Right lobe of liver (tissue), 6 donors: ENCODE measurements at regions not wholly inside any gene's neighbourhood (a gene's known extent, or its start where the extent isn't known, plus 50 kb on each side); places are given as distances from the start of the nearest gene placed in this dataset.

Source experiments
- ATAC-seq, 4 donors: fragments of 200-7000 bp; cut with Tn5 transposase; one replicate each; pipeline ENCODE4 v1.9.1; 2020; ENCODE audit warnings: mild to moderate bottlenecking in 4 of 4, moderate library complexity in 4 of 4
- DNase-seq, 3 donors: peaks; one replicate each; pipeline ENCODE4 v3.0.0-alpha.2; 2020
- H3K27ac ChIP-seq, 3 donors: fragments of 200-600 bp; one replicate each; pipeline ENCODE4 v1.8.0; 2022
- H3K27me3 ChIP-seq, 2 donors: fragments of 200-600 bp; one replicate each; pipeline ENCODE4 v1.8.0; 2022
- H3K36me3 ChIP-seq, 4 donors: fragments of 200-600 bp; sonication (generic) in 1 of 4; one replicate each; pipeline versions ENCODE4 v1.5.1 to v1.8.0; 2017 to 2022; ENCODE audit warnings: control low read depth in 1 of 4
- H3K4me1 ChIP-seq, 4 donors: fragments of 200-600 bp; sonication (generic) in 1 of 4; one replicate each; pipeline versions ENCODE4 v1.5.1 to v1.8.0; 2017 to 2022; ENCODE audit warnings: control low read depth in 1 of 4
- H3K4me3 ChIP-seq, 3 donors: fragments of 200-600 bp; one replicate each; pipeline ENCODE4 v1.8.0; 2022
- H3K9me3 ChIP-seq, 4 donors: fragments of 200-600 bp; sonication (generic) in 1 of 4; one replicate each; pipeline versions ENCODE4 v1.5.1 to v1.8.0; 2017 to 2022; ENCODE audit warnings: control low read depth in 1 of 4
- POLR2A ChIP-seq: fragments of 450-650 bp; IDR thresholded peaks from one replicate; pipeline ENCODE4 v1.6.1; 2017; ENCODE audit warnings: antibody characterized with exemption, mild to moderate bottlenecking
- WGBS: methylation state at CpG from one replicate; pipeline ENCODE4 v1.1.6; 2018; ENCODE audit warnings: low coverage, low lambda C conversion rate; ENCODE audit not compliant: insufficient coverage; ENCODE audit errors: missing lambda C conversion rate; 5-methylcytosine and 5-hydroxymethylcytosine counted together
- intact Hi-C, 2 donors: fragments of 100-400 bp; cut with DNase I; formaldehyde crosslinking; loops; one replicate each; pipeline versions ENCODE4 v1.11.2 to v1.14.1; 2022
- TF ChIP-seq, protein P1 (sequence below), 4 donors: fragments of 200-600 bp in 3 of 4; fragments of 450-650 bp in 1 of 4; IDR thresholded peaks; one replicate each; pipeline versions ENCODE4 v1.5.1 to v1.8.0; 2016 to 2022; ENCODE audit warnings: antibody characterized with exemption in 4 of 4, mild to moderate bottlenecking in 2 of 4
- donor health status: DM: no; HTN: yes; CAD: no.
- donor health status: DM: no; HTN: no; CAD: no.
- donor health status: DM: no; HTN: no; CAD: no.
- donor health status: DM: no; HTN: yes; CAD: no.
- donor health status: DM: no; HTN: yes; CAD: no.

DNA sequence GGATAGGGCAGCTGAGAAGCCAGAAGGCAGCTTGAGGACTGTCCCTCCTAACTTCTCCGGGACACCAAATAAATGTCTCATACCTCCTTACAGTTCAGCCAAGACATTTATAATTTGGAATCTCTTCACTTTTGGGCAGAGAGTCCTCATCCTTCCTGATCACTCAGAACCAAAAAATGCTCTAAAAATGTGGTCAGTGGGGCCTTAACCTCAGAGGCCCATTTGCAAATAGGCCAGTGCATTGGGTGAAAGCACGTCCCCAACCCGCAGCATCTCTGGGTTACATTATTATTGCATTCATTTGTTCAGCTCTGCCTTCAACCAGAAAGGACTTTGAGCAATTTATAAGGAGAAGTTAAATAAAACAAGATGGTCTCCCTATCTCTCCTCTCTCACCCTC, 112.4 kb upstream of the IRX3 start:
- H3K4me3 ChIP-seq: no peak overlapping the region
- WGBS: 100% methylated on average over 2 of the region's 3 CpGs
- no peaks in the 10 kb centered on the region for H3K4me1 ChIP-seq
- H3K27me3 ChIP-seq: no peaks in the 10 kb centered on the region
- H3K36me3 ChIP-seq: no peaks in the 10 kb centered on the region
- intact Hi-C loops: no loop called here
- H3K9me3 ChIP-seq: no peaks in the 10 kb centered on the region
- TF ChIP-seq, protein P1, sequence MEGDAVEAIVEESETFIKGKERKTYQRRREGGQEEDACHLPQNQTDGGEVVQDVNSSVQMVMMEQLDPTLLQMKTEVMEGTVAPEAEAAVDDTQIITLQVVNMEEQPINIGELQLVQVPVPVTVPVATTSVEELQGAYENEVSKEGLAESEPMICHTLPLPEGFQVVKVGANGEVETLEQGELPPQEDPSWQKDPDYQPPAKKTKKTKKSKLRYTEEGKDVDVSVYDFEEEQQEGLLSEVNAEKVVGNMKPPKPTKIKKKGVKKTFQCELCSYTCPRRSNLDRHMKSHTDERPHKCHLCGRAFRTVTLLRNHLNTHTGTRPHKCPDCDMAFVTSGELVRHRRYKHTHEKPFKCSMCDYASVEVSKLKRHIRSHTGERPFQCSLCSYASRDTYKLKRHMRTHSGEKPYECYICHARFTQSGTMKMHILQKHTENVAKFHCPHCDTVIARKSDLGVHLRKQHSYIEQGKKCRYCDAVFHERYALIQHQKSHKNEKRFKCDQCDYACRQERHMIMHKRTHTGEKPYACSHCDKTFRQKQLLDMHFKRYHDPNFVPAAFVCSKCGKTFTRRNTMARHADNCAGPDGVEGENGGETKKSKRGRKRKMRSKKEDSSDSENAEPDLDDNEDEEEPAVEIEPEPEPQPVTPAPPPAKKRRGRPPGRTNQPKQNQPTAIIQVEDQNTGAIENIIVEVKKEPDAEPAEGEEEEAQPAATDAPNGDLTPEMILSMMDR (IDR thresholded peaks at IDR 0.05): no peak
- TF ChIP-seq POLR2A: no peak
- no peak overlapping the region for H3K27ac ChIP-seq
- DNase-seq: no peak
- ATAC-seq: no peak

DNA sequence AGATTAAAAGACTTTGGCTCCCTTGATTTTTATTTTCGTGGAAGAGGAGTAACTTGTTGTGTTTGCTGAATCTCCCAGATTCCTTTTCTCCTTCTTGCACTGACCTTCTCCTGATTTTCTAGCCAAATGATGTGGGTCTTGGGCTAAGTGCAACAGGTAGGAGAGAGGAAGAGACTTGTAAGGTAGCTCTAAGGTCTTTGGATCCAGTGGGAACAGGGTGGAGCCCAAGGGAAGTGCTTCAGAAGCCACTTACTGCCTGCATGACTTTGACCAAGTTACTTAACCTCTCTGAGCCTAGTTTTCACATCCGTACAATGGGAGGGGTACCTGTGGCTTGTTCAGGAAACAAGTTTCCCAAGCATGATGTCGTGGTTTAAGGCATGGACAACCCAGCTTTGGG, 111.3 kb upstream of the IRX3 start:
- no peaks in the 10 kb centered on the region for H3K4me1 ChIP-seq
- no peaks in the 10 kb centered on the region for H3K27me3 ChIP-seq
- ATAC-seq (no peak), DNase-seq (no peak)
- no peak for TF ChIP-seq POLR2A
- TF ChIP-seq, protein P1 (IDR thresholded peaks at IDR 0.05): no peak
- intact Hi-C loops: no loop called here
- WGBS: 48% methylated on average over 3 of the region's 3 CpGs
- H3K9me3 ChIP-seq: no peaks in the 10 kb centered on the region
- no peaks in the 10 kb centered on the region for H3K36me3 ChIP-seq
- no peak overlapping the region for H3K4me3 ChIP-seq
- H3K27ac ChIP-seq: no peak overlapping the region

DNA sequence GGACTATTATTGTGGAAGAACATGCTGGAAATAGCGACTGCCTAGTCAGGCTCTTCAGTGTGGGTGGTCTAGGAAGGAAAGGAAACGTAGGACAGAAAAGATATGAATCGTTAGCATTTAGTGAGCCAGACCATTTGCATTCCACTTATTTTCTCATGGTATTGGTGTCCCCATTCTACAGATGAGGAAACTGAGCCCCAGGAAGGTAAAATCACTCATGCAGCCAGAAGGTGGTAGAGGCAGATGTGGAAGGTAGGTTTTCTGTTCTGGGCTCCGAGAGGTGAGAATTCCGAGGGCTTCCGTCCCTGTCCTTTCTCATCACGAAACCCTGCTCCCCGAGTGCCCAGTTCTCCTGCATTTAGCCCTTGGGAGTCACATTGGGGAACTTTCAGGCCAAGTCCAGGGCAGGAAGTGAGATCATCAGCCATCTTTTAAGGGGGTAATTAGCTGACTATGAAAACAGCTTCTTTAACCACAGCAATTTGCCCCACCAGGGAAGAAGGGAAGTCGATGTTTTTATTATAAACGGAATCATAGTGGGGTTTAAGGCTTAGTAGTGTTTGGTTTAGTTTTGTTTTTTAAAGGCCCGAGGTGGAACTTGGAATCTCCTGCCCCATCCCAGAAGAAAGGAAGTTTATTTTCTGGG, 110.7 kb upstream of the IRX3 start:
- intact Hi-C loops: no loop called here
- 68% methylated on average over 11 of the region's 11 CpGs for WGBS
- no peaks in the 10 kb centered on the region for H3K27me3 ChIP-seq
- ATAC-seq (no peak), DNase-seq (no peak)
- TF ChIP-seq POLR2A: no peak
- TF ChIP-seq, protein P1 (IDR thresholded peaks at IDR 0.05): no peak
- H3K4me3 ChIP-seq: no peak overlapping the region
- H3K4me1 ChIP-seq: no peaks in the 10 kb centered on the region
- H3K9me3 ChIP-seq: no peaks in the 10 kb centered on the region
- H3K36me3 ChIP-seq: no peaks in the 10 kb centered on the region
- no peak overlapping the region for H3K27ac ChIP-seq

DNA sequence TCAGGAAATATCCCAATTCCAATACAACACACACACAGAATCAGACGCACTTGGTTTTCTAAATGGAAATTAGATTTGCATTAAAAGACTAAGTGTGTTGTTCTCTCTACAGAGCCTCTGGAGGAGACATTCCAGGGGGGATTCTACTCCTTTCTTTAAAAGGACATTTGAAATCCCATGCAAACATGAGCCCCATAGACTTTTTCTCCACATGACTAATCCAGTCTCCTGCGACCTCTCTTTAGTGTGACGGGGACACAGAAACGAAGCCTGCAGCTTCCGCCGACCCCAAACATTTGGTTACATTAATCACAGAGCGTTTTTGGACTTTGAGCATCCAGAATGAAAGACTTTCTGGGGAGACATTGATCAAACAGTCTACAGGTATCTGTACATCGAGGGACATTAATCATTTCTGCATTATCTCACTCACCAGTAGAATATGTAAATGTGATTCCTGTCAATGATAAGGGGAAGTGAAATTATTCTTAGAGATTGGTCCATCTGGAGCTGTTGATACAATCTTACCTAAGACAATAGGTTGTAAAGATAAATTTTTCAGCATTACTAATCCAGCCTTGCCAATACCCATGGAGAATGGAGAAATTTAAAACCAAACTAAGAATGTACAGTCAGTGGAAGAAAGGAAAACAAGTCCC, 103.4 kb upstream of the IRX3 start:
- WGBS: 63% methylated on average over 8 of the region's 8 CpGs
- H3K4me1 ChIP-seq: no peaks in the 10 kb centered on the region
- intact Hi-C loops: no loop called here
- no peaks in the 10 kb centered on the region for H3K27me3 ChIP-seq
- TF ChIP-seq, protein P1 (IDR thresholded peaks at IDR 0.05): no peak
- TF ChIP-seq POLR2A: no peak
- H3K36me3 ChIP-seq: no peaks in the 10 kb centered on the region
- no peak for DNase-seq
- H3K9me3 ChIP-seq: no peaks in the 10 kb centered on the region
- no peak overlapping the region for H3K27ac ChIP-seq
- no peak overlapping the region for H3K4me3 ChIP-seq
- no peak for ATAC-seq
